ENCODE measurements at regions not wholly inside any gene's neighbourhood (a gene's known extent, or its start where the extent isn't known, plus 50 kb on each side); places are given as distances from the start of the nearest gene placed in this dataset.
"Not testable (repeated sequence)": the region's sequence is repeated elsewhere in the genome, so short reads cannot be mapped to it uniquely, and the experiment has no call there.

DNA sequence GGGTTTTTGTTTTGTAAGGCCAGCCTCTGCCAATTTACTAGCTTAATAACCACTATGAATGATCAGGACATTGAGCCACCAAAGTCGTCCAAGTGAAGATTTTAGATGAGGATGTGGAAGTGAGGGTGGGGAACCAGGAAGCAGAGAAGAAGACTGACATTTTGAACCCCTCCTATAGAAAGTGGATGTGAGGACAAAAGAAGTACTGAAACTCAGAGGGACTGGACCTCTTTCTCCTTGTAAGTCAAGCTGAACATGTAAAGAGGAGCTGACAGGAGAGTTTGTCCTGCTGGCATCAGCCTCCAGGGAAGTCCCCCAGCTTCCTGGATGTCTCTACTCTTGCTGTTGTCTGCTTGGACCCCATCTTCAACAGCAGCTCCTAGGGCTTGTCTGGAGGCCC is 338.2 kb upstream of the NCAM1 start:
- intact Hi-C loops (cut with DNase I): no loop called here
- Histone ChIP-seq H3K27me3 (no peaks in the 10 kb centered on the region), H3K4me3 (no peak overlapping the region), H3K36me3 (no peaks in the 10 kb centered on the region), H3K9me3 (no peaks in the 10 kb centered on the region), H3K4me1 (no peaks in the 10 kb centered on the region), H3K27ac (no peak overlapping the region)
- DNase-seq (no peak), ATAC-seq (no peak)
- TF ChIP-seq, protein P1, sequence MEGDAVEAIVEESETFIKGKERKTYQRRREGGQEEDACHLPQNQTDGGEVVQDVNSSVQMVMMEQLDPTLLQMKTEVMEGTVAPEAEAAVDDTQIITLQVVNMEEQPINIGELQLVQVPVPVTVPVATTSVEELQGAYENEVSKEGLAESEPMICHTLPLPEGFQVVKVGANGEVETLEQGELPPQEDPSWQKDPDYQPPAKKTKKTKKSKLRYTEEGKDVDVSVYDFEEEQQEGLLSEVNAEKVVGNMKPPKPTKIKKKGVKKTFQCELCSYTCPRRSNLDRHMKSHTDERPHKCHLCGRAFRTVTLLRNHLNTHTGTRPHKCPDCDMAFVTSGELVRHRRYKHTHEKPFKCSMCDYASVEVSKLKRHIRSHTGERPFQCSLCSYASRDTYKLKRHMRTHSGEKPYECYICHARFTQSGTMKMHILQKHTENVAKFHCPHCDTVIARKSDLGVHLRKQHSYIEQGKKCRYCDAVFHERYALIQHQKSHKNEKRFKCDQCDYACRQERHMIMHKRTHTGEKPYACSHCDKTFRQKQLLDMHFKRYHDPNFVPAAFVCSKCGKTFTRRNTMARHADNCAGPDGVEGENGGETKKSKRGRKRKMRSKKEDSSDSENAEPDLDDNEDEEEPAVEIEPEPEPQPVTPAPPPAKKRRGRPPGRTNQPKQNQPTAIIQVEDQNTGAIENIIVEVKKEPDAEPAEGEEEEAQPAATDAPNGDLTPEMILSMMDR (IDR thresholded peaks at IDR 0.05): no peak

DNA sequence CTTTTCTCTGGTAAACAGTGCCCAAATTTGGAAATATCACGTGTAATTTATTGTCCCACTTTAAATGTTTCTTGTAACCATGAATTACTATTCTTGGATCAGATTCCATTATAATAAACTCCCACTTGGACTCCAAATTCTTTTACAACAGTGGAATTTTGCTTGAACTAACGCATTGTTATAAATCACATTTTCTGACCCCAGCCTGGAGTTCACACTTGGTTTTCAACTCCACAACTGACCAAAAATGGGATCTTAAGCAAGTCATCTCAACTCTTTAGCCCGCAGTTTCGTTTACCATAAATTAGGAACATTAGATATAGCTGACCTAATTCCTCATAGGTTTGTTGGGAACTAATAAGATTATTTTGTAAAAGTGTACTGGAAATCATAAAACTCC is 336.8 kb upstream of the NCAM1 start:
- intact Hi-C loops (cut with DNase I): no loop called here
- H3K27ac ChIP-seq: no peak overlapping the region
- ATAC-seq: no peak
- H3K36me3 ChIP-seq: no peaks in the 10 kb centered on the region
- H3K27me3 ChIP-seq: no peaks in the 10 kb centered on the region
- no peak overlapping the region for H3K4me3 ChIP-seq
- TF ChIP-seq, protein P1 (IDR thresholded peaks at IDR 0.05): no peak
- H3K4me1 ChIP-seq: no peaks in the 10 kb centered on the region
- H3K9me3 ChIP-seq: no peaks in the 10 kb centered on the region
- DNase-seq: no peak

DNA sequence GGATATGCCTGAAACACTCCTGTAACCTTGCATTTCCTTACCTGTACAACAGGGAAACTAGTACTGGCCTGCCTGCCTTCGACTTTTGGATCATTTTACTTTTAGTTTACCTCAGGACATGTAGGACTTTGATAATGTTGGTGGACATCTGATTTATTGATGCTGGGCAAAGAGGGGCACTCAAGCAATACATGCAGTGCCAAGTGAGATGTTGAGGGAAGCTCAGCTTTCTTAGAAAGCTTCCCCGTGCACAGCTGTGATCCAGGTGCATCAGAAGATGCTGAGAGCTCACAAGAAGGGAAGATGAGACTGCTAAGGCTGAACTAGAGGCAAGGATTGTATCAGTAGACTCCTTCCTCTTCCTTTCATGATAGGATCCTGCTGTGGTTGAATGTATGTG is 336.2 kb upstream of the NCAM1 start:
- H3K27ac ChIP-seq; H3K4me3 ChIP-seq; DNase-seq; H3K27me3 ChIP-seq; ATAC-seq; H3K9me3 ChIP-seq; H3K4me1 ChIP-seq; H3K36me3 ChIP-seq; intact Hi-C loops (cut with DNase I): not testable (repeated sequence)

DNA sequence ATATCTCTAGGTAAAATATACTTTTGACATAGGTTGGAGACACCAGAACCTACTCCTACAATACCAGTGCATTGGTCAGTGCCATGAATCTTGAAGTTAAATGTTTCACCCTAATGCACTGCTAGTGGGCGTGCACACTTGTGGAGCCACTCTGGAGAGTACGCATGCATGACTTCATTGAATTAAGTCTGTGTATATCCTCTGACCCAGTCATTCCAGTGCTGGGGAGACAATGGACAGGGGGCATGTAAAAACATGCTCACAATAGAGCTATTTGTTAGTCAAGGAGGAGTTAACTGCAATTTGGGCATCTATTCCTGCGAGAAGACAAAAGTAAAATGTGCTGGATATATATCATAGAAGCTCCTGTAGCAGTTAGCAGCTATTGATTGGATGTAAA is 335.4 kb upstream of the NCAM1 start:
- H3K36me3 ChIP-seq: no peaks in the 10 kb centered on the region
- intact Hi-C loops (cut with DNase I): no loop called here
- no peak overlapping the region for H3K4me3 ChIP-seq
- H3K9me3 ChIP-seq: no peaks in the 10 kb centered on the region
- H3K27ac ChIP-seq: no peak overlapping the region
- no peak for ATAC-seq
- no peaks in the 10 kb centered on the region for H3K4me1 ChIP-seq
- H3K27me3 ChIP-seq: no peaks in the 10 kb centered on the region
- TF ChIP-seq, protein P1 (IDR thresholded peaks at IDR 0.05): no peak
- no peak for DNase-seq

DNA sequence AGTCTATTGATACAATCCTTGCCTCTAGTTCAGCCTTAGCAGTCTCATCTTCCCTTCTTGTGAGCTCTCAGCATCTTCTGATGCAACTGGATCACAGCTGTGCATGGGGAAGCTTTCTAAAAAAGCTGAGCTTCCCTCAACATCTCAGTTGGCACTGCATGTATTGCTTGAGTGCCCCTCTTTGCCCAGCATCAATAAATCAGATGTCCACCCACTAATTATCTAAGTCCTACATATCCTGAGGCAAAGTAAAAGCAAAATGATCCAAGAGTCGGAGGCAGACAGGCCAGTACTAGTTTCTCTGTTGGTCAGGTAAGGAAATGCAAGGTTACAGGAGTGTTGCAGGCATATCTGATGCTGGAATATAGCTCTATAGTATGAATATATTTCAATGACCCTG is 334.5 kb upstream of the NCAM1 start:
- no peaks in the 10 kb centered on the region for H3K9me3 ChIP-seq
- TF ChIP-seq, protein P1 (IDR thresholded peaks at IDR 0.05): no peak
- DNase-seq: no peak
- no peak overlapping the region for H3K27ac ChIP-seq
- intact Hi-C loops (cut with DNase I): no loop called here
- H3K36me3 ChIP-seq: no peaks in the 10 kb centered on the region
- H3K27me3 ChIP-seq: no peaks in the 10 kb centered on the region
- no peaks in the 10 kb centered on the region for H3K4me1 ChIP-seq
- H3K4me3 ChIP-seq: no peak overlapping the region
- no peak for ATAC-seq

DNA sequence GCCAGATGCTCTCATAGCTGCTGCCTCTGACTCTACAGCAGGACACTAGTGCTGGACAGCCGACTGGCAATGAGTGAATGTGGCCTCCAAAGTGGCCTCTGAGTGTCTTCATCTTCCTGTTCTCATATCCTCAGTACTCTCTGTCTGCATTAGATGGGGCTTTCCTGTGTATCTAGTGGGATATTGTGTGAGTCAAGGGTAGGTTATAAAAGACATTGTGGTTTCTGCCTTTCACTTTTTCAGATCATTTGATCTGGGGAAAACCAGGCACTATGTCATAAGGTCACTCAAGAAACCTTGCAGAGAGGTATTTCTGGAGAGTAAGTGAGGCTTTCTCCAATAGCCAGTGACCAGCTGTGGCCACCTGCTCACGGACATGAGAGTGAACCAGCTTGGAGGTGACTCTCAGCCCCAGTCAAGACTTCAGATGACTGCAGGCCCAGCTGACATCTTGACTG is 333.6 kb upstream of the NCAM1 start:
- no peak overlapping the region for H3K27ac ChIP-seq
- TF ChIP-seq, protein P1 (IDR thresholded peaks at IDR 0.05): no peak
- DNase-seq (no peak), ATAC-seq (no peak)
- intact Hi-C loops (cut with DNase I): no loop called here
- no peaks in the 10 kb centered on the region for H3K27me3 ChIP-seq
- H3K4me3 ChIP-seq: no peak overlapping the region
- H3K9me3 ChIP-seq: no peaks in the 10 kb centered on the region
- no peaks in the 10 kb centered on the region for H3K36me3 ChIP-seq
- no peaks in the 10 kb centered on the region for H3K4me1 ChIP-seq
